T-cell (primary cell): ENCODE measurements at regions not wholly inside any gene's neighbourhood (a gene's known extent, or its start where the extent isn't known, plus 50 kb on each side); places are given as distances from the start of the nearest gene placed in this dataset.
A peak's percentile ranks its signal among the peaks of the same experiment; 100 is the strongest.

Experiments
- ATAC-seq, 4 experiments: fragments of 200-7000 bp in 3 of 4; fragments of 150-1000 bp in 1 of 4; cut with Tn5 transposase; replicated peaks in 1 of 4; 1 replicate in 3 of 4; 2 replicates in 1 of 4; pipeline ENCODE4 v1.10.0; 2021; ENCODE audit warnings: moderate library complexity in 3 of 4, mild to moderate bottlenecking in 2 of 4, moderate number of reproducible peaks in 1 of 4
- CTCF ChIA-PET, 2 donors: fragments of 300-600 bp; sonication (Branson Sonifier 250); formaldehyde crosslinking; loops; one replicate each; lab custom pipeline; 2022; ENCODE audit warnings: antibody characterized with exemption in 2 of 2; lab: Charles Lee
- POLR2A ChIA-PET, 2 donors: fragments of 300-600 bp; sonication (Branson Sonifier 250); formaldehyde crosslinking; loops; one replicate each; lab custom pipeline; 2022; ENCODE audit warnings: antibody characterized with exemption in 2 of 2; lab: Charles Lee
- DNase-seq, 35 experiments: peaks; one replicate each; pipeline versions ENCODE4 v3.0.0 to v3.0.0-alpha.2; 2013 to 2023
- H3K27ac ChIP-seq: one replicate; pipeline ENCODE4 v1.5.1; 2013; ENCODE audit warnings: low read length
- H3K27me3 ChIP-seq, 2 experiments: replicated peaks in 1 of 2; 1 replicate in 1 of 2; 2 replicates in 1 of 2; pipeline versions ENCODE4 v1.6.1 to v1.7.0; 2013; ENCODE audit warnings: low read length in 1 of 2, mixed read lengths in 1 of 2; ENCODE audit not compliant: control insufficient read depth in 2 of 2, insufficient read depth in 2 of 2; ENCODE audit errors: extremely low read depth in 1 of 2
- H3K36me3 ChIP-seq, 2 donors: 1 replicate in 1 of 2; 2 replicates in 1 of 2; pipeline versions ENCODE4 v1.6.1 to v1.7.0; 2013; ENCODE audit warnings: low read length in 1 of 2; ENCODE audit not compliant: control insufficient read depth in 2 of 2, insufficient read depth in 1 of 2; ENCODE audit errors: extremely low read depth in 1 of 2
- H3K4me1 ChIP-seq, 2 experiments: 1 replicate in 1 of 2; 2 replicates in 1 of 2; pipeline versions ENCODE4 v1.6.1 to v1.7.0; 2013; ENCODE audit warnings: low read length in 2 of 2, mixed read lengths in 1 of 2; ENCODE audit not compliant: insufficient read depth in 2 of 2, control insufficient read depth in 1 of 2; ENCODE audit errors: extremely low read depth in 1 of 2
- H3K4me3 ChIP-seq, 2 donors: 1 replicate in 1 of 2; 2 replicates in 1 of 2; pipeline versions ENCODE4 v1.5.1 to v1.7.0; 2013; ENCODE audit warnings: mild to moderate bottlenecking in 2 of 2, low read length in 1 of 2, moderate library complexity in 1 of 2; ENCODE audit not compliant: control insufficient read depth in 1 of 2; ENCODE audit errors: extremely low read depth in 1 of 2
- H3K9me3 ChIP-seq: 2 replicates; pipeline ENCODE4 v1.7.0; 2013
- H3K27ac Mint-ChIP-seq, 2 donors: one replicate each; pipeline ENCODE4 v1.8.0; 2020 to 2021; ENCODE audit warnings: mild to moderate bottlenecking in 2 of 2, mixed read lengths in 2 of 2
- H3K27me3 Mint-ChIP-seq, 2 donors: one replicate each; pipeline ENCODE4 v1.8.0; 2021 to 2022; ENCODE audit warnings: mixed read lengths in 2 of 2
- H3K36me3 Mint-ChIP-seq: one replicate; pipeline ENCODE4 v1.8.0; 2021; ENCODE audit warnings: mixed read lengths
- H3K4me1 Mint-ChIP-seq, 3 donors: one replicate each; pipeline ENCODE4 v1.8.0; 2020 to 2022; ENCODE audit warnings: mixed read lengths in 3 of 3, mild to moderate bottlenecking in 1 of 3
- H3K4me3 Mint-ChIP-seq, 3 donors: one replicate each; pipeline ENCODE4 v1.8.0; 2020 to 2022; ENCODE audit warnings: mild to moderate bottlenecking in 3 of 3, mixed read lengths in 3 of 3, moderate library complexity in 3 of 3
- H3K9me3 Mint-ChIP-seq, 3 donors: one replicate each; pipeline ENCODE4 v1.8.0; 2020 to 2022; ENCODE audit warnings: mixed read lengths in 3 of 3
- WGBS: methylation state at CpG from one replicate; pipeline ENCODE4 v1.1.5; 2013; ENCODE audit warnings: missing lambda C conversion rate; ENCODE audit not compliant: insufficient coverage; 5-methylcytosine and 5-hydroxymethylcytosine counted together

DNA sequence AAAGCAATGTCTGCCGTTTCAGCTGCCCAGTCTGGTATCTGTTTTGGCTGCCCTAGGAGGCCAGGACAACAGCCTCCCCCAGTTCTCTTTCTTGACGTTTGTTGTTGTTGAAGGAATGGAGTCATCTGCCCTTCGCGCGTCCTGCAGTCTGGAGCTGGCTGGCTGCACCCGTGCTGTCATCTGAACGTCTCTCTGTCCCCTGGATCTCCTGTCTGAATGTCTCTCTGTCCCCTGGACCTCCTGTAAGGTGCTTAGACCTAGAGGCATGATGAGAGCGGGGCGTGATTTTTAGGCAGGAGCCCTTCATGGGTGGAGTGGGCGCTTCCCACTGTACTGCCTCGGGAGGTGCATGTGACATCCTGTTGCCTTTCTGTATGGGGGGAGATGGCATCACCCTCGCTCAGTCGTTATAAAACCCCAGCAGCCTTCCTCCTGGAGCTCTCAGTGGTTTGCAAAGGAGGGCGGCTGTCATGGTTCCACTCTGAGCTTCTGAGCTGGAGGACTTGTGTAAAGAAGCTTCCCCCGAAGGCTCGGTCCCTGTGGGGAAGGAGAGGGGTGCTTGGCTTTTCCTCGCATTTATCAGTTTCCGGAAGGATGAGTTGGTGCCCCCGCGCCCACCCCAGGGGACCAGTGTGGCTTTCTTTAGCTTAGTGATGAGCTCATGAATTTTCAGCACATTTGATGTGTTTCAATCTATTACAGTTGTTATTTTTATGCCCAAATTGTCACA, 49.8 kb upstream of the OLFM1 start:
- Histone ChIP-seq H3K36me3 (no peaks in the 10 kb centered on the region), H3K27ac (no peak overlapping the region), H3K9me3 (no peaks in the 10 kb centered on the region), H3K4me1 (no peaks in the 10 kb centered on the region), H3K27me3 (peaks cover 2 to 13% of the 10 kb centered on the region in 2 experiments), H3K4me3 (no peak overlapping the region)
- CTCF ChIA-PET: no interaction called here
- H3K27ac Mint-ChIP-seq: no peak overlapping the region
- 69% methylated on average over 8 of the region's 20 CpGs for WGBS
- no peak for ATAC-seq
- peak in 1 of 35 experiments; percentile 11 for DNase-seq
- no peaks in the 10 kb centered on the region for H3K36me3 Mint-ChIP-seq
- POLR2A ChIA-PET: no interaction called here
- no peaks in the 10 kb centered on the region for H3K4me1 Mint-ChIP-seq
- peaks cover 11 to 13% of the 10 kb centered on the region in 2 donors for H3K27me3 Mint-ChIP-seq
- no peaks in the 10 kb centered on the region for H3K9me3 Mint-ChIP-seq
- H3K4me3 Mint-ChIP-seq: no peak overlapping the region
